H9 (cell line): ENCODE measurements at regions not wholly inside any gene's neighbourhood (a gene's known extent, or its start where the extent isn't known, plus 50 kb on each side); places are given as distances from the start of the nearest gene placed in this dataset.

Experiments used
- DNase-seq: peaks from one replicate; pipeline ENCODE4 v3.0.0-alpha.2; 2017
- H2AFZ ChIP-seq: one replicate; pipeline ENCODE4 v1.6.1; 2013; ENCODE audit warnings: mild to moderate bottlenecking, low read length, control low read depth, moderate library complexity
- H2AK5ac ChIP-seq: 2 replicates; pipeline ENCODE4 v1.6.1; 2013; ENCODE audit warnings: low read length, control low read depth, mixed read lengths; ENCODE audit not compliant: insufficient read length
- H2BK120ac ChIP-seq: one replicate; pipeline ENCODE4 v1.6.1; 2013; ENCODE audit warnings: low read depth, mild to moderate bottlenecking, low read length, control low read depth, inconsistent platforms; ENCODE audit not compliant: poor library complexity, severe bottlenecking
- H2BK12ac ChIP-seq: 2 replicates; pipeline ENCODE4 v1.6.1; 2013; ENCODE audit warnings: low read length, control low read depth, mixed read lengths, low read depth; ENCODE audit not compliant: insufficient read length
- H2BK15ac ChIP-seq: 2 replicates; pipeline ENCODE4 v1.6.1; 2013; ENCODE audit warnings: low read depth, low read length, control low read depth
- H2BK20ac ChIP-seq: one replicate; pipeline ENCODE4 v1.6.1; 2013; ENCODE audit warnings: low read depth, mild to moderate bottlenecking, low read length, control low read depth, inconsistent platforms; ENCODE audit not compliant: poor library complexity, severe bottlenecking
- H2BK5ac ChIP-seq: 2 replicates; pipeline ENCODE4 v1.6.1; 2013; ENCODE audit warnings: low read length, control low read depth, mixed read lengths; ENCODE audit not compliant: insufficient read length
- H3K14ac ChIP-seq: 2 replicates; pipeline ENCODE4 v1.6.1; 2013; ENCODE audit warnings: low read length, control low read depth; ENCODE audit not compliant: insufficient read depth
- H3K18ac ChIP-seq: 2 replicates; pipeline ENCODE4 v1.6.1; 2013; ENCODE audit warnings: low read depth, mild to moderate bottlenecking, mixed read lengths, low read length, control low read depth; ENCODE audit not compliant: insufficient read length
- H3K23ac ChIP-seq: 2 replicates; pipeline ENCODE4 v1.6.1; 2013; ENCODE audit warnings: low read length, control low read depth, mixed read lengths, low read depth; ENCODE audit not compliant: insufficient read length
- H3K23me2 ChIP-seq: 2 replicates; pipeline ENCODE4 v1.6.1; 2013; ENCODE audit warnings: low read depth, mild to moderate bottlenecking, mixed read lengths, low read length, control low read depth; ENCODE audit not compliant: insufficient read length, poor library complexity, severe bottlenecking
- H3K27ac ChIP-seq: 2 replicates; pipeline ENCODE4 v1.5.1; 2013; ENCODE audit warnings: low read length, control low read depth, mixed read lengths, low read depth; ENCODE audit not compliant: insufficient read length
- H3K27me3 ChIP-seq: 2 replicates; pipeline ENCODE4 v1.6.1; 2013; ENCODE audit warnings: low read length, control low read depth, inconsistent platforms; ENCODE audit not compliant: insufficient read depth
- H3K4ac ChIP-seq: 2 replicates; pipeline ENCODE4 v1.6.1; 2013; ENCODE audit warnings: low read depth, mild to moderate bottlenecking, control low read depth, inconsistent platforms, low read length, moderate library complexity
- H3K4me1 ChIP-seq: 2 replicates; pipeline ENCODE4 v1.6.1; 2013; ENCODE audit warnings: low read length, control low read depth, inconsistent platforms; ENCODE audit not compliant: insufficient read depth
- H3K4me2 ChIP-seq: 2 replicates; pipeline ENCODE4 v1.6.1; 2013; ENCODE audit warnings: low read length, control low read depth, mixed read lengths; ENCODE audit not compliant: insufficient read length, insufficient read depth
- H3K56ac ChIP-seq: 2 replicates; pipeline ENCODE4 v1.6.1; 2013; ENCODE audit warnings: low read depth, mild to moderate bottlenecking, mixed read lengths, low read length, control low read depth; ENCODE audit not compliant: insufficient read length
- H3K79me1 ChIP-seq: 2 replicates; pipeline ENCODE4 v1.6.1; 2013; ENCODE audit warnings: low read depth, mild to moderate bottlenecking, moderate library complexity, low read length, control low read depth, inconsistent platforms; ENCODE audit not compliant: insufficient read depth, poor library complexity, severe bottlenecking
- H3K79me2 ChIP-seq: 2 replicates; pipeline ENCODE4 v1.6.1; 2013; ENCODE audit warnings: low read length, control low read depth, inconsistent platforms; ENCODE audit not compliant: insufficient read depth
- H3K9ac ChIP-seq: 2 replicates; pipeline ENCODE4 v1.6.1; 2013; ENCODE audit warnings: low read length, control low read depth, mixed read lengths; ENCODE audit not compliant: insufficient read length; ENCODE audit errors: extremely low read depth
- H3K9me3 ChIP-seq: one replicate; pipeline ENCODE4 v1.6.1; 2013; ENCODE audit warnings: low read depth, low read length, inconsistent platforms; ENCODE audit not compliant: control insufficient read depth
- H3T11ph ChIP-seq: one replicate; pipeline ENCODE4 v1.6.1; 2013; ENCODE audit warnings: mild to moderate bottlenecking, low read length, control low read depth, inconsistent platforms
- H4K20me1 ChIP-seq: one replicate; pipeline ENCODE4 v1.6.1; 2013; ENCODE audit not compliant: control insufficient read depth, insufficient read length, insufficient read depth
- H4K5ac ChIP-seq: 2 replicates; pipeline ENCODE4 v1.6.1; 2013; ENCODE audit warnings: low read depth, mild to moderate bottlenecking, mixed read lengths, low read length, control low read depth; ENCODE audit not compliant: insufficient read length
- H4K8ac ChIP-seq: replicated peaks from 2 replicates; pipeline ENCODE4 v1.6.1; 2013; ENCODE audit warnings: low read length, control low read depth, mixed read lengths, low read depth; ENCODE audit not compliant: insufficient read length
- H4K91ac ChIP-seq: 2 replicates; pipeline ENCODE4 v1.6.1; 2013; ENCODE audit warnings: low read depth, mild to moderate bottlenecking, moderate library complexity, mixed read lengths, low read length, control low read depth; ENCODE audit not compliant: insufficient read length
- H3K27ac Mint-ChIP-seq, 3 experiments: 2 replicates in 2 of 3; 3 replicates in 1 of 3; pipeline ENCODE4 v1.8.0; 2020 to 2021; ENCODE audit warnings: mixed read lengths in 3 of 3, mild to moderate bottlenecking in 1 of 3, moderate library complexity in 1 of 3
- H3K27me3 Mint-ChIP-seq: 2 replicates; pipeline ENCODE4 v1.8.0; 2021; ENCODE audit warnings: low read depth, mild to moderate bottlenecking, moderate library complexity, mixed read lengths
- H3K36me3 Mint-ChIP-seq, 3 experiments: 2 replicates in 2 of 3; 3 replicates in 1 of 3; pipeline ENCODE4 v1.8.0; 2020 to 2021; ENCODE audit warnings: low read depth in 3 of 3, mixed read lengths in 3 of 3; ENCODE audit not compliant: insufficient read depth in 1 of 3
- H3K4me1 Mint-ChIP-seq, 2 experiments: 2 replicates each; pipeline ENCODE4 v1.8.0; 2020; ENCODE audit warnings: mixed read lengths in 2 of 2
- H3K4me3 Mint-ChIP-seq, 2 experiments: 2 replicates in 1 of 2; 3 replicates in 1 of 2; pipeline ENCODE4 v1.8.0; 2020 to 2021; ENCODE audit warnings: mild to moderate bottlenecking in 2 of 2, mixed read lengths in 2 of 2, moderate library complexity in 1 of 2
- H3K9me3 Mint-ChIP-seq, 2 experiments: 2 replicates in 1 of 2; 3 replicates in 1 of 2; pipeline ENCODE4 v1.8.0; 2020; ENCODE audit warnings: mild to moderate bottlenecking in 2 of 2, mixed read lengths in 2 of 2, moderate library complexity in 1 of 2
- WGBS: extraction: QIAGEN DNeasy Blood & Tissue Kit; methylation state at CpG from one replicate; pipeline ENCODE4 v1.1.7; 2013; ENCODE audit warnings: missing lambda C conversion rate, low lambda C conversion rate, mixed read lengths; ENCODE audit not compliant: insufficient read length; ENCODE audit errors: extremely low coverage; 5-methylcytosine and 5-hydroxymethylcytosine counted together
- TF ChIP-seq, protein P1 (sequence below): fragments of 200-600 bp; sonication (generic); conservative IDR thresholded peaks from 3 replicates; pipeline ENCODE4 v1.8.0; 2021; ENCODE audit warnings: antibody characterized with exemption, mild to moderate bottlenecking

DNA sequence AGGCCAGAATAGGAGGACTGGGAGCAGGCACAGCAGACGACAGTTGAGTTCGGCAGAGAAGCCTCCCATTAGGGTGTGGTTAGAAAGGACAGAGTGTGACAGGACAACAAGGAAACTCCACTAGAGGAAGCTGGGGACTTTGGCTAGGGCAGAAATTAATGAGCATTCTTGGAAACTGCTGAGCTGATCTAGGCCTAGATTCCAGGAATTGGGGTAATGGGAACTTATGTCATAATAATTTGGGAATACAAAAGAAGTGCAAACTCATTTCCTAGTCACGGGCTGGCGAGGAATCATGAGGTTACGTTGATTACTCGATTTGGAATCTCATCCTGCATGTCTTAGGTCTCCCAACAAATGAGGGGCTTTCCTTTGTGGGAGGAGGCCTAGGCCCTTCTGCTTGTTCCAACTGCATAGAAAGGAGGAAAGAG, 144.6 kb upstream of the RPS23 start:
- H2BK120ac ChIP-seq = no peak overlapping the region
- no peaks in the 10 kb centered on the region for H3K27me3 ChIP-seq
- no peak overlapping the region for H2AK5ac ChIP-seq
- no peak overlapping the region for H2BK12ac ChIP-seq
- Mint-ChIP-seq H3K36me3 (peaks cover 0 to 4% (median 0%) of the 10 kb centered on the region in 3 experiments; a peak in 3 of 7 replicates), H3K4me1 (peaks cover 22 to 26% of the 10 kb centered on the region in 2 experiments), H3K4me3 (no peak overlapping the region), H3K27ac (peak overlapping the region in 2 of 3 experiments; percentile 15 to 47; a peak in 2 of 7 replicates), H3K9me3 (peaks cover 2 to 6% of the 10 kb centered on the region in 2 experiments; a peak in 4 of 5 replicates), H3K27me3 (peaks cover under 1% of the 10 kb centered on the region; the same call in 1 of the 2 replicates)
- no peak for DNase-seq
- no peaks in the 10 kb centered on the region for H3K23me2 ChIP-seq
- H2BK20ac ChIP-seq = no peak overlapping the region
- H3K18ac ChIP-seq = no peak overlapping the region
- H2AFZ ChIP-seq = no peak overlapping the region
- no peak overlapping the region for H3K4me2 ChIP-seq
- H3K9me3 ChIP-seq = no peaks in the 10 kb centered on the region
- H3K27ac ChIP-seq = no peak overlapping the region
- no peak overlapping the region for H4K91ac ChIP-seq
- H4K20me1 ChIP-seq = no peaks in the 10 kb centered on the region
- H4K5ac ChIP-seq = no peak overlapping the region
- H3K79me2 ChIP-seq = no peaks in the 10 kb centered on the region
- no peak overlapping the region for H3K14ac ChIP-seq
- no peak overlapping the region for H4K8ac ChIP-seq
- H3K56ac ChIP-seq = no peak overlapping the region
- H3K4me1 ChIP-seq = no peaks in the 10 kb centered on the region; the same call in 1 of the 2 replicates
- WGBS = no CpG with 5 or more reads among the region's 6 CpGs
- H3K23ac ChIP-seq = no peak overlapping the region
- no peak overlapping the region for H3K4ac ChIP-seq
- TF ChIP-seq, protein P1, sequence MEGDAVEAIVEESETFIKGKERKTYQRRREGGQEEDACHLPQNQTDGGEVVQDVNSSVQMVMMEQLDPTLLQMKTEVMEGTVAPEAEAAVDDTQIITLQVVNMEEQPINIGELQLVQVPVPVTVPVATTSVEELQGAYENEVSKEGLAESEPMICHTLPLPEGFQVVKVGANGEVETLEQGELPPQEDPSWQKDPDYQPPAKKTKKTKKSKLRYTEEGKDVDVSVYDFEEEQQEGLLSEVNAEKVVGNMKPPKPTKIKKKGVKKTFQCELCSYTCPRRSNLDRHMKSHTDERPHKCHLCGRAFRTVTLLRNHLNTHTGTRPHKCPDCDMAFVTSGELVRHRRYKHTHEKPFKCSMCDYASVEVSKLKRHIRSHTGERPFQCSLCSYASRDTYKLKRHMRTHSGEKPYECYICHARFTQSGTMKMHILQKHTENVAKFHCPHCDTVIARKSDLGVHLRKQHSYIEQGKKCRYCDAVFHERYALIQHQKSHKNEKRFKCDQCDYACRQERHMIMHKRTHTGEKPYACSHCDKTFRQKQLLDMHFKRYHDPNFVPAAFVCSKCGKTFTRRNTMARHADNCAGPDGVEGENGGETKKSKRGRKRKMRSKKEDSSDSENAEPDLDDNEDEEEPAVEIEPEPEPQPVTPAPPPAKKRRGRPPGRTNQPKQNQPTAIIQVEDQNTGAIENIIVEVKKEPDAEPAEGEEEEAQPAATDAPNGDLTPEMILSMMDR = no peak
- no peak overlapping the region for H2BK5ac ChIP-seq
- H2BK15ac ChIP-seq = no peak overlapping the region
- H3K79me1 ChIP-seq = no peaks in the 10 kb centered on the region
- H3K9ac ChIP-seq = no peak overlapping the region
- H3T11ph ChIP-seq = no peak overlapping the region
